ENCODE measurements at regions not wholly inside any gene's neighbourhood (a gene's known extent, or its start where the extent isn't known, plus 50 kb on each side); places are given as distances from the start of the nearest gene placed in this dataset.

- no peak for DNase-seq
Observed at GRCh38 chrX:69024931-69025330, 140.3 kb downstream of the PJA1 start.

GRCh38 chrX:69024161-69024736 is 141.0 kb downstream of the PJA1 start:
- DNase-seq: no peak

DNA sequence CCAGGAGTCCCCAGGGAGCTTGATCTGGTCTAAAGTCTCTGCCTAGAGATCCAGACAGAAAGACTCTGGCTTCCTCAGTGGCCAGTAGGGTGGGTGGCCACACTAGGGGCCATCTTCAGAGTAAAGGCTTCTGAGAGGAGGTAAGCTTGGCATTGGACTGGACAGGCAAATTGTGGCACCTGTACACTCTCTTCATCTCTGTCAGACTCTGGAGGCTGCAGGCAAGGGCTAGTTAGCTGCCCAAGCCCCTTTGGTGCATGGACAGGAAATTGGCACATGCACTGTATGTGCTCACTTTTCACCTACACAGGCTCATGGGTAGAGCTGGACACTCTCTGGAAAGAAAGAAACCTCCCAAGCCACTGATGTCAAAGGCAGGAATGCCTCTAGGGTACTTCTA is 142.8 kb downstream of the PJA1 start:
- no peak for DNase-seq

GRCh38 chrX:69021141-69021960 is 143.9 kb downstream of the PJA1 start:
- DNase-seq: peak; percentile 3

GRCh38 chrX:69020316-69020715 is 144.9 kb downstream of the PJA1 start:
- DNase-seq: no peak

GRCh38 chrX:69019073-69019890 is 146.0 kb downstream of the PJA1 start:
- DNase-seq: no peak

GRCh38 chrX:69018416-69019072 is 146.7 kb downstream of the PJA1 start:
- DNase-seq: no peak

GRCh38 chrX:69016293-69016941 is 148.8 kb downstream of the PJA1 start:
- no peak for DNase-seq

DNA sequence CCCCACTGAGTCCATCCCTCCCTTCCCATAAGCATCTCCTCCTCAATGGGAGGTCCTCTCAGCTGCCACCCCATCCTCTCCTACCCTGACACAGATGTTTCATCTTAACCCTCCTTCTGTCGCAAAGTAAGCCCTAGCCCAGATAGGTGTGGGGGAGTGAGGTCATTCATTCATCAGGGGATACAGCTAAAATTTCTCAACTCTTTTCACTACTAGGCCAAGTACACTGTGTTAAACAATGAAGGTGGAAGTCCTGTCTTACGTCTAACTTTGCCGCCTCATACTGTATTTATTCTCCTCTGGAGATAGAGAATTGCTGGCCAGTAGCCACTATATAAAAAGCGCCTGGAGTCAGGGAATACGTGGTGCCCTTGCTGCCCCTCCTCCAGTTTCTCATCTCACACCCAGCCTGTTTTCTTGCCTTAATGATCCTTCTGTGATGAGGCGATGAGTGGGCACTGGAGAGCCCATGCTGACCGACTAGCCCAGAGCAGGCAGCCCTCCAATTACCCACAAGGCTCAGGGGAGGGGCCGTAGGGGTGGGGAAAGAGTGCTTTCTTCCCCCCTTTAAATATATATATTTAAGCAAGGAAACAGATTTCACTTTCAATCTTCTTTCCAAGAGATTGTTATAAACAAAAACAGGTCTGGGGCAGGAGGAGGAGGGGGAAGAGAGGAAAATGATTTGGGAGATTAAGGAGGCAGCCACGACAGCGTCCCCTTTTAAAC is 149.5 kb downstream of the PJA1 start:
- DNase-seq: no peak

- DNase-seq: no peak
Observed at GRCh38 chrX:69015156-69015555, 150.1 kb downstream of the PJA1 start.

DNA sequence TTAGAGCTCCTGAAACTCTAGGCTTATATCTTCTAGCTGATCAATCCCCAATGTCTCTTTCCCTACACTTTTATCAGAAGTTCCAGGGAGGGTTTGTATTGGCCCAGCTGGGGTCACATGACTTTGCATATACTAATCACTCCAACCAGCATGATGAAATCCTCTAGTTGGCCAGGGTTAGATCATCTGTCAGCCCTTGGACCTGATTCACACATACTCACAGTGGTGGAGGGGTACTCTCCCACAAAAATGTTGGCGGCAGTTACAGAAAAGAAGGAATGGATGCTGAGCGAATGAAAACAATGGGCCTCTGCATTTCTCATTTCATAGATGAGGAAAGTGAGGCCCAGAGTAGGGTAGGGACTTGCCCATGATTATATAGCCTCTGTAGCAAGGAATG is 151.1 kb downstream of the PJA1 start:
- DNase-seq: no peak

- DNase-seq: no peak
Observed at GRCh38 chrX:69010339-69010738, 154.9 kb downstream of the PJA1 start.

- DNase-seq: no peak
Observed at GRCh38 chrX:69000877-69001276, 164.4 kb downstream of the PJA1 start.

DNA sequence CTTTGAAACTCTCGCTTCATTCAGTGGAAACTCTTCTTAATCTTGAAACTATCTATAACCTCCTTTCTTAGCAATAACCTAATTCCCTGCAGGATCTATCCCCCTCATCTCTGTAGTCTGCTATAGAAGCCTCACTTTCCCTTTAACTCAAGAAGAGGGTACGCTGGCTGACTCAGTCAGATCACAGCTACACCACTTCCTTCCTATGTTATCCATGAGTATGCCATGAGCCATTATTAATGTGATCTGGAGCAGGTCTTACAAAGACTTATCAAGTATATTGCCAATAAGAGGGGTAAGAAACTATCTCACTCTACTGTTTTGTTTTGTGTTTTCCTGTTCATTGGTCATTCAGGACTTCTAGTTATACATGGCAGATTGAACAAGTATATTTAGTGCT is 165.3 kb downstream of the PJA1 start:
- DNase-seq: no peak

DNA sequence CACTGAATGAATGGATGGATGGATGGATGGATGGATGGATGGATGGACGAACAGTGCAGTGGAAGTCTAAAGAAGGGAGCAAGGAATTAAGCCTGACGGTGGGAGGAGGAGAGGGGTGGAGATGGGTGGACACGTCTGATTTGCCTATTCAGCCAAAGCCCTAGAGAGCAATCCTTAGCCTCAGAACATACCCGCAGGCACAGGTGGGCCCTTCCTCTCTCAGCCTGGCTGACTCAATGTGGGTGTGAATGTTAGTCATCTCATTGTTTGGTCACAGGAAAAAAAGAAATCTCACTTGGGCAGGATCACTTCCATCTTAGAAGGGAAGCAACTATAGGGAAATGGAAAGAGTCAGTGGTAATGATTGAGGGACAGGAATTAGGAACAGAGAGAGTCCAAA is 165.9 kb downstream of the PJA1 start:
- DNase-seq: no peak

DNA sequence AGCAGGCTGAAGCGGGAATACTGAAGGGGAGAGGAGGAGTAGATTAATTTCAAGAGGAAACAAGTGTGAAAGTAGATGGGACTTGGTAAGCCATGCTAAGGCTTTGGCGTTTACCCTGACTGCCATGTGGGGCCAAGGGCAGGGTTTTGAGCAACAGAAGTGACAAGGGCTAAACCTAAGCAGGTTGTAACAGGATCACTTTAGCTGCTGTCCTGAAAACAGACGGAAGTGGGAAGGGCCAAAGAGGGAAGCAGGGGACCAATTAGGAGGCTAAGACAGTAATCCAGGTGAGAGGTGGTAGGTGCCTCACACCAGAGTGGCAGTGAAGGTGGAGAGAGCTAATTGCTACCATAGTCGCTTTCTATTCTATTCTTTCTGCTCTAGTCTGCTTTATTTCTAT is 166.5 kb downstream of the PJA1 start:
- no peak for DNase-seq

DNA sequence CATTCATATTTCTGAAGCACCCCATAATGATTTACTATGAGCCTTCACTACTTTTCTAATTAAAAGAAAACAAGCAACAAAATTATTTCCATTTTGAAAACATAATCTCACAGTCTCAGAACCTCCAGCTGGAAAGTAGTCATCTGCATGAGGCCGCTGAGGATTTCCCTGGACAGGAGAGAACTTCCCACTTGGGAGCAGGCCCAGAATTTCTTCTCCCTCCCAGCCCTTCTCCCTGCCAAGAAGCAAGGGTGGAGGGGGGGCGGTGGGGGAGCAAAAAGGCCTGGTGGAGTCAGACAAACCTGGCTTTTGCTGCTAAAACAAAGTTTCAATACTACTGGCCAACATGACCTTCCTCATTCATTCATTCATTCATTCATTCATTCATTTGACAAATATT is 167.3 kb downstream of the PJA1 start:
- DNase-seq: no peak

GRCh38 chrX:68997511-68997910 is 167.7 kb downstream of the PJA1 start:
- no peak for DNase-seq

DNA sequence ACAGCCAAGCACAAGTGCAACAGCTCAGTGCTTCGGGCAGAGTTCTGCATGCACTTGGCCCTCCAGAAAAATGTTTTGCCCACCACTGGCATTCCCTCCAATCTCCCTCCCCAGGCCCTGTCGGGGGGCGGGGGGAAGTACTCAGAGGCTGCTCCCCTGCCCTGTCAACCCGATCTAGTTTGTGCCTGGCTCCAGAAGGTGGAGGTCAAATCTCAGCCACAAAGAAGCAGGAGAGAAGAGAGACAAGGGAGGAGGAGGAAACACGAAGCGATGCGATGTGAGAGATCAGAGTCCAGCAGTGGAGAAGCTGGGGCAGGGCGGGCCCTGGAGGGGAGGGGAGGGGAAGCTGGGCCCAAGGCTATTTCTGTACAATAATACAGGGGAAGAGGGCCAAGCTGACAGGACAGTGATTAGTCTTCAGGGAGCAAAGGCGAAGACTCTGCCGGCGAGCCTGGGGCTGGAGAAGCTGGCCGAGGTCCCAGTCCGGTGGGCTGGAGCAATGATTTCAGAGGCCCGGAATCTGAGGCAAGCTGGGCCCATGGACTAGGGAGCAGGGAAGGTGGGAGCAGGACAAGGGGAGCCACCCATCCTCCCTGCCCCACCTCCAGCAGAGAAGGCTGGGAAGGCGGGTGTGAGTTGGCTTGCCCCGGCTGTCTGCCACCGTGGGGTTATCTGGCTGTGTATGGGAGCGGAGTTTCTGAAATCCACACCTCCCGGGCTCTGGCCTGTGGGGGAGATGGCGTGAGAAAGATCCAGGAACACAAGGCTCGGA is 167.1 kb downstream of the EFNB1 start:
- no peak for DNase-seq

GRCh38 chrX:68995386-68995779 is 166.6 kb downstream of the EFNB1 start:
- DNase-seq: no peak

- no peak for DNase-seq
Observed at GRCh38 chrX:68994891-68995255, 166.1 kb downstream of the EFNB1 start.
